Thyroid gland (tissue), 4 donors: ENCODE measurements at regions not wholly inside any gene's neighbourhood (a gene's known extent, or its start where the extent isn't known, plus 50 kb on each side); places are given as distances from the start of the nearest gene placed in this dataset.

Experiments
- DNase-seq, 2 donors: peaks; one replicate each; pipeline ENCODE4 v3.0.0-alpha.2; 2019
- H3K27ac ChIP-seq, 3 donors: fragments of 200-600 bp; sonication (generic); 1 replicate in 2 of 3; 2 replicates in 1 of 3; pipeline ENCODE4 v1.5.1; 2016 to 2019; ENCODE audit warnings: mild to moderate bottlenecking in 1 of 3, moderate library complexity in 1 of 3
- H3K27me3 ChIP-seq: fragments of 200-600 bp; sonication (generic); one replicate; pipeline ENCODE4 v1.5.1; 2019
- H3K36me3 ChIP-seq, 2 donors: fragments of 200-600 bp; sonication (generic); one replicate each; pipeline ENCODE4 v1.5.1; 2016 to 2019
- H3K4me1 ChIP-seq, 2 donors: fragments of 200-600 bp; sonication (generic); one replicate each; pipeline ENCODE4 v1.5.1; 2017 to 2019
- H3K4me3 ChIP-seq, 3 donors: fragments of 200-600 bp; sonication (generic); replicated peaks in 1 of 3; 1 replicate in 2 of 3; 2 replicates in 1 of 3; pipeline ENCODE4 v1.5.1; 2016; ENCODE audit warnings: mild to moderate bottlenecking in 1 of 3
- H3K9me3 ChIP-seq: fragments of 200-600 bp; sonication (generic); one replicate; pipeline ENCODE4 v1.5.1; 2017
- POLR2A ChIP-seq, 2 donors: fragments of 450-650 bp; IDR thresholded peaks; one replicate each; pipeline ENCODE4 v1.6.1; 2017; ENCODE audit warnings: antibody characterized with exemption in 2 of 2, mild to moderate bottlenecking in 2 of 2, moderate library complexity in 1 of 2
- WGBS, 2 donors: methylation state at CpG; one replicate each; pipeline ENCODE4 v1.1.5; 2017; 5-methylcytosine and 5-hydroxymethylcytosine counted together
- intact Hi-C: fragments of 100-400 bp; cut with DNase I; formaldehyde crosslinking; loops from one replicate; pipeline ENCODE4 v1.15.1; 2023
- TF ChIP-seq, protein P1 (sequence below), 6 experiments: fragments of 200-600 bp in 3 of 6; fragments of 450-650 bp in 3 of 6; sonication (generic) in 3 of 6; IDR thresholded peaks; one replicate each; pipeline ENCODE4 v1.5.1; 2016 to 2019; ENCODE audit warnings: antibody characterized with exemption in 6 of 6, mild to moderate bottlenecking in 2 of 6, inconsistent platforms in 1 of 6, moderate library complexity in 1 of 6

DNA sequence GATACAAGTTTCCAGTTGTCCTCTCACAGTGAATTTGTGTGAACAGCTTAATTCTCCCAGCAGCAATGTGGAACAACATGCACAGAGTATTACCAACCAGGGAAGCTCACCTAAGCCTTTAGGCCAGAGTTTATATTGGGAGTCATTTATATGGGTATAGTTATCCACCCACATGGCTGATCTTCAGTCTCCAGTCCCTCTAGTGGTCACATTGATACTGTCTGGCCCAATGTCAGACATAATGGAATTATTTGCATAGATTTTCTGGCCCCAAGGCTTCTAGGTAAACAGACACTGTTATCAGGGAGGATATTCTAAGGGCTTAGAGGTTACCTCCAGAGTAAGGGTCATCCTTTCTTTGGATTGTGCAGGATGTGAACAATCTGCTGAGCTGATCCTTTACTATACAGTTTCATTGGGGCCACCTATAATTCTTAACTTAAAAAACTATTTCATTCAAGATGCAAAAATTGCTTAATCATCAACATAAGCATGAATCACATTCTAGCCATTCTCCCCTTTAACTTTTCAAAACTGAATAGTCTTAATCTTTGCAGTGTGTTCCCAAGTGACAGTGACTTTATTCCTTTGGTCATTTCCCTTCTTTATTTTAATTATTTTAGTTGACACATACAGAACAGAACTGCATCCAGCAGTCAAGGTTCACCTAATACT is 210.9 kb downstream of the LTN1 start:
- Histone ChIP-seq H3K4me1 (peaks cover 4 to 6% of the 10 kb centered on the region in 2 donors), H3K9me3 (no peaks in the 10 kb centered on the region), H3K36me3 (no peaks in the 10 kb centered on the region), H3K27ac (no peak overlapping the region), H3K27me3 (no peaks in the 10 kb centered on the region), H3K4me3 (no peak overlapping the region)
- DNase-seq, result no peak
- intact Hi-C loops, result no loop called here
- TF ChIP-seq, protein P1, sequence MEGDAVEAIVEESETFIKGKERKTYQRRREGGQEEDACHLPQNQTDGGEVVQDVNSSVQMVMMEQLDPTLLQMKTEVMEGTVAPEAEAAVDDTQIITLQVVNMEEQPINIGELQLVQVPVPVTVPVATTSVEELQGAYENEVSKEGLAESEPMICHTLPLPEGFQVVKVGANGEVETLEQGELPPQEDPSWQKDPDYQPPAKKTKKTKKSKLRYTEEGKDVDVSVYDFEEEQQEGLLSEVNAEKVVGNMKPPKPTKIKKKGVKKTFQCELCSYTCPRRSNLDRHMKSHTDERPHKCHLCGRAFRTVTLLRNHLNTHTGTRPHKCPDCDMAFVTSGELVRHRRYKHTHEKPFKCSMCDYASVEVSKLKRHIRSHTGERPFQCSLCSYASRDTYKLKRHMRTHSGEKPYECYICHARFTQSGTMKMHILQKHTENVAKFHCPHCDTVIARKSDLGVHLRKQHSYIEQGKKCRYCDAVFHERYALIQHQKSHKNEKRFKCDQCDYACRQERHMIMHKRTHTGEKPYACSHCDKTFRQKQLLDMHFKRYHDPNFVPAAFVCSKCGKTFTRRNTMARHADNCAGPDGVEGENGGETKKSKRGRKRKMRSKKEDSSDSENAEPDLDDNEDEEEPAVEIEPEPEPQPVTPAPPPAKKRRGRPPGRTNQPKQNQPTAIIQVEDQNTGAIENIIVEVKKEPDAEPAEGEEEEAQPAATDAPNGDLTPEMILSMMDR (IDR thresholded peaks at IDR 0.05), result no peak
- TF ChIP-seq POLR2A (IDR thresholded peaks at IDR 0.05), result no peak

DNA sequence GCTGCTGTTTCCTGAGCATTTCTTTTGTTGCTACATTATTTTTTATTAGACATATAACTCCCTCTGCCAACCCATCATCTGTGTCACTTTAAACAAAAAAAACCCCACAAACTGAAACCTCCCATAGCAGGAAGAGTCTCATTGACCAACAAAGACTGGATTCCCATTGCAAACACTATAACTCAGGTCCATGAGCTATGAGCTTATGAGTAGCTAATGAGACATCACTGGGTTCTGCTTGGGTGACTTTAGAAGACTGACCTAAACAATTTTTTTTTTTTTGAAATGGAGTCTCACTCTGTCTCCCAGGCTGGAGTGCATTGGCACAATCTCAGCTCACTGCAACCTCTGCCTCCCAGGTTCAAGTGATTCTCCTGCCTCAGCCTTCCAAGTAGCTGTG is 212.8 kb downstream of the LTN1 start:
- Histone ChIP-seq H3K4me3 (no peak overlapping the region), H3K36me3 (no peaks in the 10 kb centered on the region), H3K4me1 (peaks cover 4 to 6% of the 10 kb centered on the region in 2 donors), H3K27ac (no peak overlapping the region), H3K27me3 (no peaks in the 10 kb centered on the region), H3K9me3 (no peaks in the 10 kb centered on the region)
- DNase-seq, result no peak
- no peak for TF ChIP-seq POLR2A (IDR thresholded peaks at IDR 0.05)
- TF ChIP-seq, protein P1 (IDR thresholded peaks at IDR 0.05), result no peak
- intact Hi-C loops, result no loop called here

DNA sequence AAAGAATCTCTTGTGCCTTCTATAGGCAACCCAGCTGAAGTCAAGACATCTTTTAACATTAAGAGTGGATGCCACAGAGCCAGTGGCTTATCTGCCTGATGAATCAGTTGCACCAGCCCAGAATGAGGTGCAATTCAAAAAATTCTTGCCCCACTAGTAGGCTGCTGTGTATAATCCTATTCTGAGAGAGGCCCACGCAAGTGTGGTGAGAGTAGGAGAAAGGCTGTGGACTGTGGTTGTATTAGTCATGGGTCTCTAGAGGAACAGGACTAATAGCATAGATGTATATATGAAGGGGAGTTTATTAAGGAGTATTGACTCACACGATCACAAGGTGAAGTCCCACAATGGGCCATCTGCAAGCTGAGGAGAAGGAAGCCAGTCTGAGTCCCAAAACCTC is 216.4 kb downstream of the LTN1 start:
- TF ChIP-seq POLR2A (IDR thresholded peaks at IDR 0.05), result no peak
- TF ChIP-seq, protein P1 (IDR thresholded peaks at IDR 0.05), result no peak
- H3K27me3 ChIP-seq, result no peaks in the 10 kb centered on the region
- intact Hi-C loops, result no loop called here
- no peak overlapping the region for H3K27ac ChIP-seq
- no peak overlapping the region for H3K4me3 ChIP-seq
- no peaks in the 10 kb centered on the region for H3K36me3 ChIP-seq
- peaks cover 4 to 6% of the 10 kb centered on the region in 2 donors for H3K4me1 ChIP-seq
- no peak for DNase-seq
- no peaks in the 10 kb centered on the region for H3K9me3 ChIP-seq
- WGBS, 2 donors, result 89 to 96% methylated on average over 2 of the region's 2 CpGs

DNA sequence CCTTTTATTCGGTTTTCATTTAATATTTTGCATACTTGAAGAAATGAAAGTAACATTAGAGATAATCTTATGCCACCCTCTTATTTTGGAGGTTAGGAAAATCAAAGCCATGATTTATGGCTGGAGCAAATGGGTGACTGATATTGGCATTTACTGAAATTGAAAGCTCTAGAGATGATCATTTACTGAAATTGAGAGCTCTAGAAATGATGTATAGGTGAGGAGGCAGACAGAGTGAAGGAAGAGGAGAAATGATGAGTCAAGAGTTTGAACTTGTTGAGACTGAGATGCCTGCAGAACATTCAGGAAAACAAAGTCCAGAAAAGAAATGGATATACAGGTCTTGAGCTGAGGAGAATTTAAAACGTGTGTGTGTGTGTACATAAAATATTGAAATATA is 217.6 kb downstream of the LTN1 start:
- Histone ChIP-seq H3K36me3 (no peaks in the 10 kb centered on the region), H3K9me3 (no peaks in the 10 kb centered on the region), H3K4me1 (peaks cover 4 to 6% of the 10 kb centered on the region in 2 donors), H3K4me3 (no peak overlapping the region), H3K27me3 (no peaks in the 10 kb centered on the region), H3K27ac (no peak overlapping the region)
- WGBS, 2 donors, result 79 to 83% methylated on average over 2 of the region's 2 CpGs
- intact Hi-C loops, result no loop called here
- DNase-seq, result no peak
- TF ChIP-seq POLR2A (IDR thresholded peaks at IDR 0.05), result no peak
- TF ChIP-seq, protein P1 (IDR thresholded peaks at IDR 0.05), result no peak

DNA sequence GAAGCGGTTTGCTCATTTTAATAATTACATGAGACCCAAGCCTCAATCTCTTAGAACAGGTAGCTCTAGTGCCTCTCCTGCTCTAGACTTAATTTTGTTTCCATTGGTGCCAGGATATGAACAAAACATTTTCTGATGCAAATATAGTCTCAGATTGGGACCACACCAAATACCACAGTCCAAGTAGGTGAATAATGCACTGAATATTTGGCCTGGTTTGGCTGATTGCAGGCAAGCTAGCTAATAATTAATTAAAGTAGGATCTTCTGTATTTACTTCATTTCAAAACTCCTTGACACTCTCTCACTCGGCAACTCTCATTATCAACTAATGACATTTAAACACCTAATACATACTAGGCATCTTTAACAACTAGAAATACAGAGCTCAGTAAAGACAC is 219.6 kb downstream of the LTN1 start:
- H3K27ac ChIP-seq, result no peak overlapping the region
- WGBS, 2 donors, result 96 to 98% methylated on average over 2 of the region's 2 CpGs

More for the DNA sequence above, 219.6 kb downstream of the LTN1 start:
- intact Hi-C loops, result no loop called here
- no peak overlapping the region for H3K4me3 ChIP-seq
- H3K9me3 ChIP-seq, result no peaks in the 10 kb centered on the region
- H3K27me3 ChIP-seq, result no peaks in the 10 kb centered on the region
- peaks cover 4 to 6% of the 10 kb centered on the region in 2 donors for H3K4me1 ChIP-seq
- no peak for DNase-seq
- H3K36me3 ChIP-seq, result no peaks in the 10 kb centered on the region
- no peak for TF ChIP-seq POLR2A (IDR thresholded peaks at IDR 0.05)
- TF ChIP-seq, protein P1 (IDR thresholded peaks at IDR 0.05), result no peak
